ENCODE measurements at regions not wholly inside any gene's neighbourhood (a gene's known extent, or its start where the extent isn't known, plus 50 kb on each side); places are given as distances from the start of the nearest gene placed in this dataset.

GRCh38 chr5:113864437-113864836, 350.9 kb downstream of the YTHDC2 start:
- H3K4me2 ChIP-seq (ENCODE audit: low read length) = no peak overlapping the region
- ATAC-seq (no peak), DNase-seq (ENCODE audit: low read depth, low spot score) (no peak)
- H3K27ac ChIP-seq (ENCODE audit: low read depth, low read length) = no peak overlapping the region
- TF ChIP-seq RAD21 (IDR thresholded peaks at IDR 0.05; ENCODE audit: low read depth) (no peak), EGR1 (IDR thresholded peaks at IDR 0.05; ENCODE audit: low read depth) (no peak), ZFX (IDR thresholded peaks at IDR 0.05) (no peak)
- no peaks in the 10 kb centered on the region for H3K36me3 ChIP-seq (ENCODE audit: control insufficient read depth in 1 of 2, insufficient read depth in 2 of 2, low read length in 2 of 2)
- H3K9ac ChIP-seq (ENCODE audit: low read length) = no peak overlapping the region
- no peaks in the 10 kb centered on the region for H3K9me2 ChIP-seq (ENCODE audit: insufficient read depth)
- intact Hi-C loops (cut with micrococcal nuclease) = no loop called here
- BruUV-seq (replicated peaks) = no TSS peak
- H3K79me2 ChIP-seq (ENCODE audit: insufficient read depth, low read length) = no peaks in the 10 kb centered on the region
- peaks cover 11% of the 10 kb centered on the region; the same call in 1 of the 2 replicates for H3K27me3 ChIP-seq (ENCODE audit: insufficient read depth, low read length)
- no peaks in the 10 kb centered on the region for H3K4me1 ChIP-seq (ENCODE audit: control insufficient read depth in 1 of 2, insufficient read depth in 2 of 2, low read length in 2 of 2)
- H3K4me3 ChIP-seq (replicated peaks in 1 of 2; ENCODE audit: low read depth in 1 of 2, low read length in 2 of 2) = no peak overlapping the region
- ChIA-PET RAD21 (ENCODE audit: low non-redundant PET in 1 of 2, low total read pairs in 2 of 2, uncharacterized antibody in 2 of 2, unreplicated experiment in 2 of 2) (no interaction called here), POLR2A (no interaction called here), CTCF (no interaction called here)
- H2AFZ ChIP-seq (ENCODE audit: low read depth, low read length, poor library complexity, severe bottlenecking) = no peak overlapping the region
- H3K9me3 ChIP-seq (ENCODE audit: control insufficient read depth in 1 of 2, insufficient read depth in 1 of 2, low read depth in 1 of 2, low read length in 2 of 2) = no peaks in the 10 kb centered on the region
- H4K20me1 ChIP-seq (ENCODE audit: insufficient read depth) = no peaks in the 10 kb centered on the region

- no TSS peak for BruUV-seq (replicated peaks)
- no peaks in the 10 kb centered on the region for H3K36me3 ChIP-seq (ENCODE audit: control insufficient read depth in 1 of 2, insufficient read depth in 2 of 2, low read length in 2 of 2)
- no peak overlapping the region for H2AFZ ChIP-seq (ENCODE audit: low read depth, low read length, poor library complexity, severe bottlenecking)
- peaks cover 11% of the 10 kb centered on the region; the same call in 1 of the 2 replicates for H3K27me3 ChIP-seq (ENCODE audit: insufficient read depth, low read length)
- RAD21 ChIA-PET (ENCODE audit: low non-redundant PET in 1 of 2, low total read pairs in 2 of 2, uncharacterized antibody in 2 of 2, unreplicated experiment in 2 of 2) = no interaction called here
- TF ChIP-seq JUND (IDR thresholded peaks at IDR 0.05) (no peak), ELF1 (IDR thresholded peaks at IDR 0.05; ENCODE audit: borderline replicate concordance, low read depth) (no peak), RAD21 (IDR thresholded peaks at IDR 0.05; ENCODE audit: low read depth) (no peak), FOSL1 (IDR thresholded peaks at IDR 0.05; ENCODE audit: low read depth) (no peak), YY1 (IDR thresholded peaks at IDR 0.05; ENCODE audit: extremely low read depth, insufficient replicate concordance, low read depth, low read length) (no peak), ZNF274 (IDR thresholded peaks at IDR 0.05; ENCODE audit: low read depth, low read length) (no peak), POLR2A (IDR thresholded peaks at IDR 0.05; ENCODE audit: borderline replicate concordance, extremely low read depth, insufficient read depth, insufficient read length) (no peak), EZH2 (IDR thresholded peaks at IDR 0.05) (no peak), CEBPB (IDR thresholded peaks at IDR 0.05; ENCODE audit: low read depth) (no peak)
- TF ChIP-seq, protein P1, sequence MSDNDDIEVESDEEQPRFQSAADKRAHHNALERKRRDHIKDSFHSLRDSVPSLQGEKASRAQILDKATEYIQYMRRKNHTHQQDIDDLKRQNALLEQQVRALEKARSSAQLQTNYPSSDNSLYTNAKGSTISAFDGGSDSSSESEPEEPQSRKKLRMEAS (IDR thresholded peaks at IDR 0.05) = no peak
- TF ChIP-seq, protein P2, sequence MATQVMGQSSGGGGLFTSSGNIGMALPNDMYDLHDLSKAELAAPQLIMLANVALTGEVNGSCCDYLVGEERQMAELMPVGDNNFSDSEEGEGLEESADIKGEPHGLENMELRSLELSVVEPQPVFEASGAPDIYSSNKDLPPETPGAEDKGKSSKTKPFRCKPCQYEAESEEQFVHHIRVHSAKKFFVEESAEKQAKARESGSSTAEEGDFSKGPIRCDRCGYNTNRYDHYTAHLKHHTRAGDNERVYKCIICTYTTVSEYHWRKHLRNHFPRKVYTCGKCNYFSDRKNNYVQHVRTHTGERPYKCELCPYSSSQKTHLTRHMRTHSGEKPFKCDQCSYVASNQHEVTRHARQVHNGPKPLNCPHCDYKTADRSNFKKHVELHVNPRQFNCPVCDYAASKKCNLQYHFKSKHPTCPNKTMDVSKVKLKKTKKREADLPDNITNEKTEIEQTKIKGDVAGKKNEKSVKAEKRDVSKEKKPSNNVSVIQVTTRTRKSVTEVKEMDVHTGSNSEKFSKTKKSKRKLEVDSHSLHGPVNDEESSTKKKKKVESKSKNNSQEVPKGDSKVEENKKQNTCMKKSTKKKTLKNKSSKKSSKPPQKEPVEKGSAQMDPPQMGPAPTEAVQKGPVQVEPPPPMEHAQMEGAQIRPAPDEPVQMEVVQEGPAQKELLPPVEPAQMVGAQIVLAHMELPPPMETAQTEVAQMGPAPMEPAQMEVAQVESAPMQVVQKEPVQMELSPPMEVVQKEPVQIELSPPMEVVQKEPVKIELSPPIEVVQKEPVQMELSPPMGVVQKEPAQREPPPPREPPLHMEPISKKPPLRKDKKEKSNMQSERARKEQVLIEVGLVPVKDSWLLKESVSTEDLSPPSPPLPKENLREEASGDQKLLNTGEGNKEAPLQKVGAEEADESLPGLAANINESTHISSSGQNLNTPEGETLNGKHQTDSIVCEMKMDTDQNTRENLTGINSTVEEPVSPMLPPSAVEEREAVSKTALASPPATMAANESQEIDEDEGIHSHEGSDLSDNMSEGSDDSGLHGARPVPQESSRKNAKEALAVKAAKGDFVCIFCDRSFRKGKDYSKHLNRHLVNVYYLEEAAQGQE (IDR thresholded peaks at IDR 0.05; ENCODE audit: low read depth) = no peak
- intact Hi-C loops (cut with micrococcal nuclease) = no loop called here
- H3K4me2 ChIP-seq (ENCODE audit: low read length) = no peak overlapping the region
- H3K79me2 ChIP-seq (ENCODE audit: insufficient read depth, low read length) = no peaks in the 10 kb centered on the region
- no peaks in the 10 kb centered on the region for H3K4me1 ChIP-seq (ENCODE audit: control insufficient read depth in 1 of 2, insufficient read depth in 2 of 2, low read length in 2 of 2)
- ATAC-seq = no peak
- H3K9me3 ChIP-seq (ENCODE audit: control insufficient read depth in 1 of 2, insufficient read depth in 1 of 2, low read depth in 1 of 2, low read length in 2 of 2) = no peaks in the 10 kb centered on the region
- CTCF ChIA-PET = interaction anchor here (1.0 kb wide), 1 partner anchor 8 kb away, joined by 4 read pairs; no protein-coding TSS in a partner anchor
- no peak overlapping the region for H3K9ac ChIP-seq (ENCODE audit: low read length)
- no peak overlapping the region for H3K4me3 ChIP-seq (replicated peaks in 1 of 2; ENCODE audit: low read depth in 1 of 2, low read length in 2 of 2)
- H3K9me2 ChIP-seq (ENCODE audit: insufficient read depth) = no peaks in the 10 kb centered on the region
- POLR2A ChIA-PET = no interaction called here
- no peak for DNase-seq (ENCODE audit: low read depth, low spot score)
- H4K20me1 ChIP-seq (ENCODE audit: insufficient read depth) = no peaks in the 10 kb centered on the region
- H3K27ac ChIP-seq (ENCODE audit: low read depth, low read length) = no peak overlapping the region
These were observed 353.3 kb downstream of the YTHDC2 start for GRCh38 chr5:113866763-113867162.
